ENCODE measurements at regions not wholly inside any gene's neighbourhood (a gene's known extent, or its start where the extent isn't known, plus 50 kb on each side); places are given as distances from the start of the nearest gene placed in this dataset.
"Not testable (repeated sequence)": the region's sequence is repeated elsewhere in the genome, so short reads cannot be mapped to it uniquely, and the experiment has no call there.

- not testable (repeated sequence) for TF ChIP-seq TAF1 (IDR thresholded peaks at IDR 0.05; ENCODE audit: borderline replicate concordance, low read depth, low read length); POLR2A (IDR thresholded peaks at IDR 0.05; ENCODE audit: low read depth, low read length)
These were observed 138.9 kb downstream of the GPCPD1 start for GRCh38 chr20:5471866-5472265.

Data from GM12892 (cell line).